GDM1 (cell line): ENCODE measurements at regions not wholly inside any gene's neighbourhood (a gene's known extent, or its start where the extent isn't known, plus 50 kb on each side); places are given as distances from the start of the nearest gene placed in this dataset.
"Not testable (repeated sequence)": the region's sequence is repeated elsewhere in the genome, so short reads cannot be mapped to it uniquely, and the experiment has no call there.

Experiments used
- DNase-seq: peaks from one replicate; lab custom pipeline; 2025; lab: John Stamatoyannopoulos, UW

- DNase-seq, result no peak
These were observed 53.3 kb upstream of the CYLC2 start for GRCh38 chr9:102941868-102942267.

- DNase-seq, result no peak
These were observed 72.6 kb upstream of the CYLC2 start for GRCh38 chr9:102922526-102922925.

GRCh38 chr9:102911185-102911584 is 83.9 kb upstream of the CYLC2 start:
- peak; percentile 59 for DNase-seq

- not testable (repeated sequence) for DNase-seq
These were observed 89.3 kb upstream of the CYLC2 start for GRCh38 chr9:102905795-102906194.

- no peak for DNase-seq
These were observed 103.1 kb upstream of the CYLC2 start for GRCh38 chr9:102892025-102892424.

GRCh38 chr9:102888747-102889146 is 106.4 kb upstream of the CYLC2 start:
- DNase-seq, result not testable (repeated sequence)

GRCh38 chr9:102875687-102876086 is 119.4 kb upstream of the CYLC2 start:
- DNase-seq, result no peak

- DNase-seq, result no peak
These were observed 127.6 kb upstream of the CYLC2 start for GRCh38 chr9:102867488-102867887.

GRCh38 chr9:102862478-102862877 is 132.7 kb upstream of the CYLC2 start:
- no peak for DNase-seq

GRCh38 chr9:102855641-102856040 is 139.5 kb upstream of the CYLC2 start:
- DNase-seq, result no peak

- no peak for DNase-seq
These were observed 149.2 kb upstream of the CYLC2 start for GRCh38 chr9:102845827-102846371.

GRCh38 chr9:102844716-102845115 is 150.4 kb upstream of the CYLC2 start:
- DNase-seq, result no peak

GRCh38 chr9:102842423-102842822 is 152.7 kb upstream of the CYLC2 start:
- DNase-seq, result no peak

- no peak for DNase-seq
These were observed 153.8 kb upstream of the CYLC2 start for GRCh38 chr9:102841376-102841775.

- DNase-seq, result no peak
These were observed 154.8 kb upstream of the CYLC2 start for GRCh38 chr9:102840335-102840734.

GRCh38 chr9:102832814-102833213 is 162.3 kb upstream of the CYLC2 start:
- DNase-seq, result no peak

- no peak for DNase-seq
These were observed 198.9 kb upstream of the CYLC2 start for GRCh38 chr9:102796244-102796643.

- DNase-seq, result no peak
These were observed 199.6 kb upstream of the CYLC2 start for GRCh38 chr9:102795532-102795931.

GRCh38 chr9:102779356-102779755 is 215.8 kb upstream of the CYLC2 start:
- no peak for DNase-seq

- no peak for DNase-seq
These were observed 216.4 kb upstream of the CYLC2 start for GRCh38 chr9:102778746-102779145.

- DNase-seq, result no peak
These were observed 224.4 kb upstream of the CYLC2 start for GRCh38 chr9:102770704-102771103.

- DNase-seq, result no peak
These were observed 225.8 kb upstream of the CYLC2 start for GRCh38 chr9:102769307-102769706.

- no peak for DNase-seq
These were observed 227.1 kb upstream of the CYLC2 start for GRCh38 chr9:102768002-102768401.

GRCh38 chr9:102767076-102767475 is 228.1 kb upstream of the CYLC2 start:
- no peak for DNase-seq

- no peak for DNase-seq
These were observed 254.6 kb upstream of the CYLC2 start for GRCh38 chr9:102740578-102740977.
